ENCODE measurements at regions not wholly inside any gene's neighbourhood (a gene's known extent, or its start where the extent isn't known, plus 50 kb on each side); places are given as distances from the start of the nearest gene placed in this dataset.

GRCh38 chr9:7363777-7364477, 435.7 kb downstream of the DMAC1 start:
- no peak for FAIRE-seq
- no peak for DNase-seq (ENCODE audit: low spot score in 2 of 2)

GRCh38 chr9:7360513-7360912, 439.1 kb downstream of the DMAC1 start:
- no peak for FAIRE-seq
- DNase-seq (ENCODE audit: low spot score in 2 of 2) = no peak

- DNase-seq (ENCODE audit: low spot score in 2 of 2) (no peak), FAIRE-seq (no peak)
Observed at GRCh38 chr9:7358876-7359275, 440.7 kb downstream of the DMAC1 start.

- no peak for FAIRE-seq
Observed at GRCh38 chr9:7354704-7355103, 444.9 kb downstream of the DMAC1 start.

DNA sequence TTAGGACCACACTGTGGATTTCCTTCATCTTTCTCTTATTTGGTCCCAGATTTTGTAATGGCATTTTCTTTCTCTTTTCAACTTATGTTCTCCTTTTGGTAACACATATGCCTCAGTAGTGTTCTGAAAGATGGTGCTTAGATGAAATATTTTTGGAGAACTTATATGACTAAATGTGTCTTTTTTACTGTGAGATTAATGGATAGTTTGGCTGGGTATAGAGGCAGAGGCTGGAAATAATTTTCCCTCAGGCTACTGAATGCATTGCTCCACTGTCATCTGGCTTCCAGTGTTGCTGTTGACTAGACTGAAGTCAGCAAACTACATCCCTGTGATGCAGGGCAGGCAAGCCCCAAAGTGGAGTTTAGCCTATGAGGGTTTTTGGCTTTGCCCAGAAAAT, 450.9 kb downstream of the DMAC1 start:
- no peak for DNase-seq (ENCODE audit: low spot score in 2 of 2)
- no peak for FAIRE-seq

More at GRCh38 chr9:7354704-7355103, 444.9 kb downstream of the DMAC1 start:
- DNase-seq (ENCODE audit: low spot score in 2 of 2) = no peak

- FAIRE-seq = no peak
- DNase-seq (ENCODE audit: low spot score in 2 of 2) = no peak
Observed at GRCh38 chr9:7347556-7347955, 452.0 kb downstream of the DMAC1 start.

- FAIRE-seq (no peak), DNase-seq (ENCODE audit: low spot score in 2 of 2) (no peak)
Observed at GRCh38 chr9:7346144-7346543, 453.4 kb downstream of the DMAC1 start.

DNA sequence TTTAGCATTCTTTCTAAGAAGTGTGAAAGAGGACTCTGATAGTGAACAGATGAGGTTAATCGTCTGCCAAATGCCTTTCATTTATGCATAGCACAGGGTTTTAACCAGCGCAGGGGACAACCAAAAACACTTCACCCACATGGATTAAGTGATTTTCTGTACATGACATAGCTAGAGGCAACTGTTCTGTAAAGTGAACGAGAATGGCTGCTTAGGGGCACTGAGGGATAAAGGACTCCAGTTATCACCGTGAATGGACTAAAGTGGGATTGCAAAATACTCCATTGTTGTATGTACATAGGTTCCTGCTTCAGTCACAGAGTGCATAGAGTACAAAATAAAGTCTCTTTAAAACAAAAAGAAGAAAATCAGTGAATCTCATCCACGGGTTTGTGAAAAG, 456.8 kb downstream of the DMAC1 start:
- no peak for FAIRE-seq
- DNase-seq (ENCODE audit: low spot score in 2 of 2) = no peak

GRCh38 chr9:7342229-7342628, 457.3 kb downstream of the DMAC1 start:
- DNase-seq (ENCODE audit: low spot score in 2 of 2) = no peak
- FAIRE-seq = no peak

GRCh38 chr9:7341571-7341970, 458.0 kb downstream of the DMAC1 start:
- DNase-seq (ENCODE audit: low spot score in 2 of 2) (no peak), FAIRE-seq (no peak)

- FAIRE-seq (no peak), DNase-seq (ENCODE audit: low spot score in 2 of 2) (no peak)
Observed at GRCh38 chr9:7340451-7340850, 459.1 kb downstream of the DMAC1 start.

GRCh38 chr9:7338586-7339281, 460.8 kb downstream of the DMAC1 start:
- FAIRE-seq = no peak
- DNase-seq (ENCODE audit: low spot score in 2 of 2) = no peak

GRCh38 chr9:7336356-7337065, 463.1 kb downstream of the DMAC1 start:
- FAIRE-seq = no peak
- no peak for DNase-seq (ENCODE audit: low spot score in 2 of 2)

- FAIRE-seq = no peak
- no peak for DNase-seq (ENCODE audit: low spot score in 2 of 2)
Observed at GRCh38 chr9:7333719-7334118, 465.9 kb downstream of the DMAC1 start.

DNA sequence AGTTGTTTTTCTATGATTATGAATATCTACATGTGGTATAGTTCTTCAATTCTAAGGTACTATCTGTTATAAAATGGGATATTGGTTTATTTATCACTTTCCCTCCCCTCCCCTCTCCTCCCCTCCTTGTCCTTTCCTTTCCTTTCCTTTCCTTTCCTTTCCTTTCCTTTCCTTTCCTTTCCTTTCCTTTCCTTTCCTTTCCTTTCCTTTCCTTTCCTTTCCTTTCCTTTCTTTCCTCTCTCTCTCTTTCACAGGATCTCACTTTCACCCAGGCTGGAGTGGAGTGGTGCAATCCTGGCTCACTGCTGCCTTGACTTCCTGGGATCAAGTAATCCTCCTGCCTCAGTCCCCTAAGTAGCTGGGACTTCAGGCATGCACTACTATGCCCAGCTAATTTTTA, 466.8 kb downstream of the DMAC1 start:
- FAIRE-seq (no peak), DNase-seq (ENCODE audit: low spot score in 2 of 2) (no peak)

DNA sequence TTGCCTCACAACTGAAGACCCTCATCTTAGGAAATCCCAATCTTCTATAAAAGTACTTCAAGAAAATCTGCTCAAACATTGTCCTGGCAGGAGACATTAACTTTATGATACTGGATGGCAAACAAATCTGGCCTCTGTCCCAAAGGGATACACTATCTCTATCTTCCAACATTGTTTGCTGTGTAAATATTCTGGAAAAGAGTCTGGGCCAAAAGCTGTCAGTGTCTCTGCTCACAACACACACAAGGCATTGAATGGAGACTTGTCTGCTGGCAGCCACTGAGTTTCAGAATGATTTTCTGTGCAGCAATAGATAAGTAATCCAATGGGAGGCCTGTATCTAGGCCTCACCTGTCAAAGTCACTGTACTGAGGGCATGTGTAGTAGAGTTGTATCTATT, 471.1 kb downstream of the DMAC1 start:
- DNase-seq (ENCODE audit: low spot score in 2 of 2) = no peak
- FAIRE-seq = no peak

DNA sequence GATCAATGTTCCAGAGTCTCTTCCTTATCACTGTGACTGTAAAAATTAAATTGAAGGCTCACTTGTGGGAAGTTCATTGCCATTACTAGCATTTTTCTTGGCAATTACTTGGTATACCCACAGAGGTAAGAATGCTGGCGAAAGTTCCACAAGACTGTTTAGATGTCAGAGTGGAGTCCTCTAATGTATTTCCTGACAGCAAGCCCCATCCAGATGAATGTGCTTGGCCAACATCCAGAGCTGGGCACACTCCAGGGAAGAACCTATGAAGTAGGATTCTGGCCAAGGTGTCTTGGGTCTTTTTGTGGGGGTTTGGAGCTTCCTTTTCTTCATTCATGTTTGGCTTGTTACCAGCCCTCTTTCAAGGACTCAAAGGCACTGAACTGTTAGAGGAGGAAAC, 473.6 kb downstream of the DMAC1 start:
- DNase-seq (ENCODE audit: low spot score in 2 of 2) = no peak
- FAIRE-seq = no peak

DNA sequence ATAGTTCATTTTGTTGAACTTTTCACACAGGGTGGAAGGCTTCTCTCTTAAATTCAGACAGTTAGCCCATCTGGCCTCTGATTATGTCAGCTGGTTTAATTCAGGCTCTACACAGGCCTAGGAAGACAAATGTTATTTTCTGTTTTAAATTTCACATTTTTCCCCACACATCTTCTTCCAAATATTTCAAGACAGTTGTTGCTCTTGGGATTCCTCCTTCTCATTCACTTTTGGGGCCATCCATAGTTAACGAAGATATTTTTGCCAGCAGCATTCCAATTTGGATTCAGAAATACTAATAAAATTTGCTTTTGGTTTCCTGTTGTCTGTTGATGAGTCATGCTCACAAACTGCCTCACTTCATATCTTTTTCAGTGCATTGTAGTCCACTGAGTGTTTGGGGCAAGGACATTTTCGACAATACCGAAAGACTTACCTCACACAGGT, 475.4 kb downstream of the DMAC1 start:
- no peak for FAIRE-seq
- no peak for DNase-seq (ENCODE audit: low spot score in 2 of 2)

- DNase-seq (ENCODE audit: low spot score in 2 of 2) (no peak), FAIRE-seq (no peak)
Observed at GRCh38 chr9:7320841-7321240, 478.7 kb downstream of the DMAC1 start.

- no peak for FAIRE-seq
- no peak for DNase-seq (ENCODE audit: low spot score in 2 of 2)
Observed at GRCh38 chr9:7320139-7320538, 479.4 kb downstream of the DMAC1 start.

- FAIRE-seq = no peak
Observed at GRCh38 chr9:7318920-7319319, 480.7 kb downstream of the DMAC1 start.

DNA sequence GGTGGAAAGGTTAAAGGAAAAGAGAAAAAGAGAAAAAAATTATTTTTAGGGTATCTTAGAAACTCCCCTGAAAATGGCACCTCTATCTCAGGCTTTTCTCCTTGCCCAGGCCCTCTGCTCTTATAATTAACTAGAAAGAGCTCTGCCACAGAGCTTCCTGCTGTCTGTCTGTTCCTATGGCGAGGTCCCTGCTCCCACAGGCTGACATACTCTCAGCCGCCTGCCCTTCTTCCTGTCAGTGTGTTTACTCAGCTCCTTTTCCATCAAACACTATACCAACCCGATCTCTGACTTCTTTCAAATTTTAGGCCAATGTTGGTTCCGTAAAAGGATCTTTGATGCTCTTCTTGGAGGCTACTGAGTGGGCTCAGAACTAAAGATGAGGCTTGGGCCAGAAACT, 482.6 kb downstream of the DMAC1 start:
- DNase-seq (ENCODE audit: low spot score in 2 of 2) = no peak
- FAIRE-seq = no peak

More at GRCh38 chr9:7318920-7319319, 480.7 kb downstream of the DMAC1 start:
- no peak for DNase-seq (ENCODE audit: low spot score in 2 of 2)

Measured in frontal cortex (tissue), 3 donors.